ENCODE measurements at regions not wholly inside any gene's neighbourhood (a gene's known extent, or its start where the extent isn't known, plus 50 kb on each side); places are given as distances from the start of the nearest gene placed in this dataset.
"Not testable (repeated sequence)": the region's sequence is repeated elsewhere in the genome, so short reads cannot be mapped to it uniquely, and the experiment has no call there.

GRCh38 chr21:6498716-6499115 is 4022.7 kb upstream of the TPTE start:
- TF ChIP-seq ZNF331 (CRISPR knock-in tag; IDR thresholded peaks at IDR 0.05; ENCODE audit: low read depth); CTCF (conservative IDR thresholded peaks at IDR 0.05; ENCODE audit: low read depth in 2 of 2); REST (IDR thresholded peaks at IDR 0.05; ENCODE audit: unreplicated experiment); EZH2phosphoT487 (IDR thresholded peaks at IDR 0.05; ENCODE audit: unreplicated experiment); EZH2 (IDR thresholded peaks at IDR 0.05; ENCODE audit: low read depth, unreplicated experiment); POLR2AphosphoS5 (IDR thresholded peaks at IDR 0.05; ENCODE audit: low read depth); JUNB (IDR thresholded peaks at IDR 0.05; ENCODE audit: unreplicated experiment); NANOG (IDR thresholded peaks at IDR 0.05; ENCODE audit: borderline replicate concordance); ETS1 (IDR thresholded peaks at IDR 0.05); ZNF114 (CRISPR knock-in tag; IDR thresholded peaks at IDR 0.05); CREB1 (CRISPR knock-in tag; IDR thresholded peaks at IDR 0.05; ENCODE audit: low read depth); ZNF462 (CRISPR knock-in tag; IDR thresholded peaks at IDR 0.05): not testable (repeated sequence)

All from GM23338 (cell line).